MCF 10A (cell line): ENCODE measurements at regions not wholly inside any gene's neighbourhood (a gene's known extent, or its start where the extent isn't known, plus 50 kb on each side); places are given as distances from the start of the nearest gene placed in this dataset.

ENCODE experiments used
- BruUV-seq: library from RNA; stranded (reverse); fragments of 400-500 nt; replicated peaks from 2 replicates; lab custom pipeline; 2021; lab: Mats Ljungman, UMichigan
- CTCF ChIA-PET: fragments of 300-600 bp; sonication (Branson Sonifier 250); formaldehyde crosslinking; extraction: SDS; loops from one replicate; lab custom pipeline; 2021; ENCODE audit warnings: antibody characterized with exemption, inconsistent platforms; lab: Yijun Ruan, JAX
- POLR2A ChIA-PET: fragments of 300-600, 350-650 bp; sonication (Branson Sonifier 250); formaldehyde crosslinking; extraction: SDS; loops from one replicate; lab custom pipeline; 2020; ENCODE audit warnings: antibody characterized with exemption, inconsistent platforms; lab: Yijun Ruan, JAX
- DNase-seq: peaks from one replicate; pipeline ENCODE4 v3.0.0-alpha.2; 2018; ENCODE audit not compliant: unreplicated experiment
- H3K27ac Mint-ChIP-seq: one replicate; pipeline ENCODE4 v1.8.0; 2022; ENCODE audit warnings: mild to moderate bottlenecking, low read depth, mixed read lengths; ENCODE audit not compliant: unreplicated experiment
- H3K27me3 Mint-ChIP-seq: one replicate; pipeline ENCODE4 v1.8.0; 2022; ENCODE audit warnings: mixed read lengths; ENCODE audit not compliant: insufficient read depth, unreplicated experiment
- H3K36me3 Mint-ChIP-seq: one replicate; pipeline ENCODE4 v1.8.0; 2022; ENCODE audit warnings: mild to moderate bottlenecking, moderate library complexity, mixed read lengths; ENCODE audit not compliant: insufficient read depth, unreplicated experiment
- H3K4me1 Mint-ChIP-seq: one replicate; pipeline ENCODE4 v1.8.0; 2022; ENCODE audit warnings: mixed read lengths; ENCODE audit not compliant: insufficient read depth, unreplicated experiment
- H3K4me3 Mint-ChIP-seq: one replicate; pipeline ENCODE4 v1.8.0; 2022; ENCODE audit warnings: mild to moderate bottlenecking, moderate library complexity, mixed read lengths; ENCODE audit not compliant: unreplicated experiment
- H3K9me3 Mint-ChIP-seq: one replicate; pipeline ENCODE4 v1.8.0; 2022; ENCODE audit warnings: mixed read lengths; ENCODE audit not compliant: unreplicated experiment
- intact Hi-C: fragments of 100-400 bp; cut with micrococcal nuclease; formaldehyde crosslinking; loops from 2 replicates; pipeline ENCODE4 v1.14.1; 2022
- TF ChIP-seq, protein P1 (sequence below): fragments of 200-600 bp; IDR thresholded peaks from one replicate; pipeline ENCODE4 v1.8.0; 2022; ENCODE audit warnings: antibody characterized with exemption, mild to moderate bottlenecking; ENCODE audit not compliant: unreplicated experiment

- TF ChIP-seq, protein P1, sequence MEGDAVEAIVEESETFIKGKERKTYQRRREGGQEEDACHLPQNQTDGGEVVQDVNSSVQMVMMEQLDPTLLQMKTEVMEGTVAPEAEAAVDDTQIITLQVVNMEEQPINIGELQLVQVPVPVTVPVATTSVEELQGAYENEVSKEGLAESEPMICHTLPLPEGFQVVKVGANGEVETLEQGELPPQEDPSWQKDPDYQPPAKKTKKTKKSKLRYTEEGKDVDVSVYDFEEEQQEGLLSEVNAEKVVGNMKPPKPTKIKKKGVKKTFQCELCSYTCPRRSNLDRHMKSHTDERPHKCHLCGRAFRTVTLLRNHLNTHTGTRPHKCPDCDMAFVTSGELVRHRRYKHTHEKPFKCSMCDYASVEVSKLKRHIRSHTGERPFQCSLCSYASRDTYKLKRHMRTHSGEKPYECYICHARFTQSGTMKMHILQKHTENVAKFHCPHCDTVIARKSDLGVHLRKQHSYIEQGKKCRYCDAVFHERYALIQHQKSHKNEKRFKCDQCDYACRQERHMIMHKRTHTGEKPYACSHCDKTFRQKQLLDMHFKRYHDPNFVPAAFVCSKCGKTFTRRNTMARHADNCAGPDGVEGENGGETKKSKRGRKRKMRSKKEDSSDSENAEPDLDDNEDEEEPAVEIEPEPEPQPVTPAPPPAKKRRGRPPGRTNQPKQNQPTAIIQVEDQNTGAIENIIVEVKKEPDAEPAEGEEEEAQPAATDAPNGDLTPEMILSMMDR = no peak
- POLR2A ChIA-PET = no interaction called here
- CTCF ChIA-PET = no interaction called here
- BruUV-seq = no TSS peak
- H3K4me3 Mint-ChIP-seq = no peak overlapping the region
- no peaks in the 10 kb centered on the region for H3K36me3 Mint-ChIP-seq
- intact Hi-C loops = no loop called here
- H3K4me1 Mint-ChIP-seq = no peaks in the 10 kb centered on the region
- H3K27me3 Mint-ChIP-seq = no peaks in the 10 kb centered on the region
- peaks cover 22% of the 10 kb centered on the region for H3K9me3 Mint-ChIP-seq
- DNase-seq = no peak
- H3K27ac Mint-ChIP-seq = no peak overlapping the region
These were observed 58.8 kb upstream of the CLNK start for GRCh38 chr4:10743357-10743756.

GRCh38 chr4:10741961-10742699, 57.6 kb upstream of the CLNK start:
- POLR2A ChIA-PET = no interaction called here
- Mint-ChIP-seq H3K27me3 (no peaks in the 10 kb centered on the region), H3K36me3 (no peaks in the 10 kb centered on the region), H3K4me3 (no peak overlapping the region), H3K4me1 (no peaks in the 10 kb centered on the region), H3K27ac (no peak overlapping the region), H3K9me3 (peaks cover 30% of the 10 kb centered on the region)
- CTCF ChIA-PET = no interaction called here
- BruUV-seq = no TSS peak
- no peak for DNase-seq
- TF ChIP-seq, protein P1 = no peak
- intact Hi-C loops = no loop called here

- no peak overlapping the region for H3K27ac Mint-ChIP-seq
- peak; percentile 48 for DNase-seq
These were observed 56.5 kb upstream of the CLNK start for GRCh38 chr4:10740891-10741620.

GRCh38 chr4:10740251-10740650, 55.7 kb upstream of the CLNK start:
- Mint-ChIP-seq H3K27ac (no peak overlapping the region), H3K27me3 (no peaks in the 10 kb centered on the region), H3K9me3 (peaks cover 32% of the 10 kb centered on the region), H3K4me3 (no peak overlapping the region), H3K4me1 (no peaks in the 10 kb centered on the region), H3K36me3 (no peaks in the 10 kb centered on the region)
- CTCF ChIA-PET = interaction anchor here (0.6 kb wide), 1 partner anchor 121 kb away, joined by 4 read pairs; no protein-coding TSS in a partner anchor
- no peak for DNase-seq
- intact Hi-C loops = no loop called here
- POLR2A ChIA-PET = no interaction called here
- BruUV-seq = no TSS peak
- TF ChIP-seq, protein P1 = no peak

More at GRCh38 chr4:10740891-10741620, 56.5 kb upstream of the CLNK start:
- Mint-ChIP-seq H3K4me3 (no peak overlapping the region), H3K36me3 (no peaks in the 10 kb centered on the region), H3K4me1 (no peaks in the 10 kb centered on the region), H3K27me3 (no peaks in the 10 kb centered on the region), H3K9me3 (peaks cover 35% of the 10 kb centered on the region)
- ChIA-PET CTCF (interaction anchor here (0.6 kb wide), 1 partner anchor 122 kb away, joined by 4 read pairs; no protein-coding TSS in a partner anchor), POLR2A (interaction anchor here (0.6 kb wide), 1 partner anchor 1832 kb away, joined by 3 read pairs; no protein-coding TSS in a partner anchor)
- BruUV-seq = no TSS peak
- intact Hi-C loops = no loop called here
- TF ChIP-seq, protein P1 = no peak
